WTC11 (cell line): ENCODE measurements at regions not wholly inside any gene's neighbourhood (a gene's known extent, or its start where the extent isn't known, plus 50 kb on each side); places are given as distances from the start of the nearest gene placed in this dataset.

ENCODE experiments used
- ATAC-seq: fragments of 200-7000 bp; cut with Tn5 transposase; 2 replicates; pipeline ENCODE4 v1.10.0; 2021; ENCODE audit warnings: mild to moderate bottlenecking, moderate library complexity
- CTCF ChIA-PET: fragments of 300-600 bp; sonication (Branson Sonifier 250); formaldehyde crosslinking; loops from one replicate; lab custom pipeline; 2021; ENCODE audit warnings: antibody characterized with exemption; lab: Charles Lee
- POLR2A ChIA-PET: fragments of 350-600 bp; sonication (Branson Sonifier 250); formaldehyde crosslinking; loops from one replicate; lab custom pipeline; 2021; ENCODE audit warnings: antibody characterized with exemption; lab: Charles Lee
- DNase-seq: peaks from one replicate; pipeline ENCODE4 v3.0.0; 2021; ENCODE audit warnings: low spot score
- H3K27ac Mint-ChIP-seq: 2 replicates; pipeline ENCODE4 v1.8.0; 2021; ENCODE audit warnings: mixed read lengths
- H3K27me3 Mint-ChIP-seq: 2 replicates; pipeline ENCODE4 v1.8.0; 2021; ENCODE audit warnings: low read depth, mild to moderate bottlenecking, moderate library complexity, mixed read lengths
- H3K36me3 Mint-ChIP-seq: 2 replicates; pipeline ENCODE4 v1.8.0; 2021; ENCODE audit warnings: mixed read lengths
- H3K4me1 Mint-ChIP-seq: 2 replicates; pipeline ENCODE4 v1.8.0; 2022; ENCODE audit warnings: mixed read lengths
- H3K4me3 Mint-ChIP-seq: 2 replicates; pipeline ENCODE4 v1.8.0; 2021; ENCODE audit warnings: mild to moderate bottlenecking, moderate library complexity, mixed read lengths
- H3K9me3 Mint-ChIP-seq: 2 replicates; pipeline ENCODE4 v1.8.0; 2021; ENCODE audit warnings: mixed read lengths
- IRF2 ChIP-seq: sonication (generic); formaldehyde crosslinking; IDR thresholded peaks from 2 replicates; pipeline ENCODE4 v1.8.0; 2022; ENCODE audit warnings: low read depth, missing genetic modification reagents, borderline replicate concordance
- NFE2L1 ChIP-seq: sonication (generic); formaldehyde crosslinking; IDR thresholded peaks from 2 replicates; pipeline ENCODE4 v1.8.1; 2023; ENCODE audit warnings: missing genetic modification reagents
- PRRX2 ChIP-seq: fragments of 250-450 bp; sonication (Bioruptor Pico); IDR thresholded peaks from 2 replicates; pipeline ENCODE4 v1.8.0; 2021; ENCODE audit warnings: mild to moderate bottlenecking
- TEAD1 ChIP-seq: sonication (generic); formaldehyde crosslinking; IDR thresholded peaks from 2 replicates; pipeline ENCODE4 v1.8.0; 2022; ENCODE audit warnings: mild to moderate bottlenecking, missing genetic modification reagents
- ZNF121 ChIP-seq: sonication (generic); formaldehyde crosslinking; IDR thresholded peaks from 2 replicates; pipeline ENCODE4 v1.8.0; 2023; ENCODE audit warnings: missing genetic modification reagents
- ZNF263 ChIP-seq: sonication (generic); formaldehyde crosslinking; IDR thresholded peaks from 2 replicates; pipeline ENCODE4 v1.8.1; 2022; ENCODE audit warnings: low read depth, mild to moderate bottlenecking, moderate library complexity, missing genetic modification reagents
- ZNF317 ChIP-seq: sonication (generic); formaldehyde crosslinking; IDR thresholded peaks from 2 replicates; pipeline ENCODE4 v1.8.1; 2023; ENCODE audit warnings: low read depth, mild to moderate bottlenecking, moderate library complexity, missing genetic modification reagents, borderline replicate concordance
- TF ChIP-seq, protein P1 (sequence below): sonication (generic); formaldehyde crosslinking; IDR thresholded peaks from 2 replicates; pipeline ENCODE4 v1.8.0; 2022; ENCODE audit warnings: mild to moderate bottlenecking, missing genetic modification reagents
- TF ChIP-seq, protein P2 (sequence below): sonication (generic); formaldehyde crosslinking; IDR thresholded peaks from 2 replicates; pipeline ENCODE4 v1.8.1; 2023; ENCODE audit warnings: mild to moderate bottlenecking, moderate library complexity, missing genetic modification reagents
- TF ChIP-seq, protein P3 (sequence below): fragments of 250-450 bp; sonication (Bioruptor Pico); IDR thresholded peaks from 2 replicates; pipeline ENCODE4 v1.9.0; 2021; ENCODE audit warnings: mild to moderate bottlenecking, borderline replicate concordance
- TF ChIP-seq, protein P4 (sequence below): sonication (generic); formaldehyde crosslinking; IDR thresholded peaks from 2 replicates; pipeline ENCODE4 v1.8.1; 2023; ENCODE audit warnings: mild to moderate bottlenecking, missing genetic modification reagents
- TF ChIP-seq, protein P5 (sequence below): sonication (generic); formaldehyde crosslinking; IDR thresholded peaks from 2 replicates; pipeline ENCODE4 v1.8.0; 2022; ENCODE audit warnings: mild to moderate bottlenecking, missing genetic modification reagents
- TF ChIP-seq, protein P6 (sequence below): sonication (generic); formaldehyde crosslinking; IDR thresholded peaks from 2 replicates; pipeline ENCODE4 v1.8.1; 2022; ENCODE audit warnings: missing genetic modification reagents, borderline replicate concordance
- TF ChIP-seq, protein P7 (sequence below): sonication (generic); formaldehyde crosslinking; IDR thresholded peaks from 2 replicates; pipeline ENCODE4 v1.8.0; 2023; ENCODE audit warnings: missing genetic modification reagents
- TF ChIP-seq, protein P8 (sequence below): sonication (generic); formaldehyde crosslinking; IDR thresholded peaks from 2 replicates; pipeline ENCODE4 v1.8.1; 2022; ENCODE audit warnings: low read depth, mild to moderate bottlenecking, moderate library complexity, missing genetic modification reagents, borderline replicate concordance

DNA sequence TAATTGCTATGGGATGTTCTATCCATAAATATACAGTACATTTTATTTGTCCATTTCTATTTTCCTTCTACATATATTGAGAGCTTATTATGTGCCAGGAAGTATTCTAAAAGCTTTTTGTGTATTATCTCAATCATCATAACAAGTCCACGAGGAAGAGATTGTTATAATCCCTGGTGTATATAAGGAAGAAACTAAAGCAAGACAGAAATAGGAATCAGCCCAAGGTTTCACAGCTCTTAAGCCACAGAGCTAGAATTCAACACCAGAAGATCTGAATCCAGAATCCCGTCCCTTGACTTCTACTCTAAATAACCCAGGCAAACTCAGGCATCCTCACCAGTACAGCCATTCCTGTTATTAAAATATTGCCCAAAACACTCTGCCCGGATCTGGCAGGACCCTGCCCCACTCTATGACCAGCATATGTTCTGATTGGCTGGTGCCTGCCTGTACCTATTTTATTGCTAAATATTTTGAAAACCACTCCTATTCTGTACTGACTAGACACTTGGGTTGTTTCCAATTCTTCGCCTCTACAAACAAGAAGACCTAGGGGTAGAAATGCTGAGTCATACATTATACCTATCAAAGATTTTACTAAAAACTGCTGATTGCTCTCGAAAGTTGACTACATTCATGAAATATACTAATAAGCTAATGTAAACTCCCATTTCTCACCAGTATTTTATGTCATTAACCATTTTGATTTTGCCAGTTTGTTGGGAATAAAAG lies 297.4 kb downstream of the ENC1 start (continued):
- TF ChIP-seq, protein P1, sequence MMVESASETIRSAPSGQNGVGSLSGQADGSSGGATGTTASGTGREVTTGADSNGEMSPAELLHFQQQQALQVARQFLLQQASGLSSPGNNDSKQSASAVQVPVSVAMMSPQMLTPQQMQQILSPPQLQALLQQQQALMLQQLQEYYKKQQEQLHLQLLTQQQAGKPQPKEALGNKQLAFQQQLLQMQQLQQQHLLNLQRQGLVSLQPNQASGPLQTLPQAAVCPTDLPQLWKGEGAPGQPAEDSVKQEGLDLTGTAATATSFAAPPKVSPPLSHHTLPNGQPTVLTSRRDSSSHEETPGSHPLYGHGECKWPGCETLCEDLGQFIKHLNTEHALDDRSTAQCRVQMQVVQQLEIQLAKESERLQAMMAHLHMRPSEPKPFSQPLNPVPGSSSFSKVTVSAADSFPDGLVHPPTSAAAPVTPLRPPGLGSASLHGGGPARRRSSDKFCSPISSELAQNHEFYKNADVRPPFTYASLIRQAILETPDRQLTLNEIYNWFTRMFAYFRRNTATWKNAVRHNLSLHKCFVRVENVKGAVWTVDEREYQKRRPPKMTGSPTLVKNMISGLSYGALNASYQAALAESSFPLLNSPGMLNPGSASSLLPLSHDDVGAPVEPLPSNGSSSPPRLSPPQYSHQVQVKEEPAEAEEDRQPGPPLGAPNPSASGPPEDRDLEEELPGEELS (CRISPR knock-in tag), result no peak
- no peak for TF ChIP-seq TEAD1 (CRISPR knock-in tag)
- TF ChIP-seq IRF2 (CRISPR knock-in tag), result no peak
- TF ChIP-seq, all 79 proteins: peak for 0

DNA sequence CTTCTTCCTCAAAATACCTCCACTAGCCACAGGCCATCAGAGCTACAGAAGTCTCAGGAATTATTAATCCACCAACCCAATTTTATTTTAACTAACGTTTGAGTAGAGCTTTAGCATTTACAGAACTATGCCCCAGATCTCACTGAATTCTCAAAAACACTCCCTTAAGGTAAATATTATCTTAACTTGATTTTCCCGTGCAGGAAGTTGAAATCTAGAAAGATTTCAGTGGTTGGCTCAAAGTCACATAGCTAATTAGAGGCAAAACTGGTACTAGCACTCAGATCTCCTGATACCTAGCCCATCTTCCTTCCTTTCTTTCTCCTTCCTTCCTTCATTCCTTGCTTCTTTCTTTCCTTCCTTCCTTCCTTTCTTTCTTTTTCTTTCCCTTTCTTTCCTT lies 298.3 kb downstream of the ENC1 start:
- Mint-ChIP-seq H3K27me3 (no peaks in the 10 kb centered on the region), H3K4me3 (no peak overlapping the region), H3K4me1 (peaks cover 3% of the 10 kb centered on the region), H3K36me3 (no peaks in the 10 kb centered on the region; the same call in 1 of the 2 replicates), H3K9me3 (peaks cover 10% of the 10 kb centered on the region; the same call in 1 of the 2 replicates), H3K27ac (no peak overlapping the region)
- DNase-seq (no peak), ATAC-seq (no peak)
- CTCF ChIA-PET, result no interaction called here
- POLR2A ChIA-PET, result no interaction called here
- TF ChIP-seq, protein P2, sequence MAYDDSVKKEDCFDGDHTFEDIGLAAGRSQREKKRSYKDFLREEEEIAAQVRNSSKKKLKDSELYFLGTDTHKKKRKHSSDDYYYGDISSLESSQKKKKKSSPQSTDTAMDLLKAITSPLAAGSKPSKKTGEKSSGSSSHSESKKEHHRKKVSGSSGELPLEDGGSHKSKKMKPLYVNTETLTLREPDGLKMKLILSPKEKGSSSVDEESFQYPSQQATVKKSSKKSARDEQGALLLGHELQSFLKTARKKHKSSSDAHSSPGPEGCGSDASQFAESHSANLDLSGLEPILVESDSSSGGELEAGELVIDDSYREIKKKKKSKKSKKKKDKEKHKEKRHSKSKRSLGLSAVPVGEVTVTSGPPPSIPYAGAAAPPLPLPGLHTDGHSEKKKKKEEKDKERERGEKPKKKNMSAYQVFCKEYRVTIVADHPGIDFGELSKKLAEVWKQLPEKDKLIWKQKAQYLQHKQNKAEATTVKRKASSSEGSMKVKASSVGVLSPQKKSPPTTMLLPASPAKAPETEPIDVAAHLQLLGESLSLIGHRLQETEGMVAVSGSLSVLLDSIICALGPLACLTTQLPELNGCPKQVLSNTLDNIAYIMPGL (CRISPR knock-in tag), result no peak
- TF ChIP-seq, protein P3, sequence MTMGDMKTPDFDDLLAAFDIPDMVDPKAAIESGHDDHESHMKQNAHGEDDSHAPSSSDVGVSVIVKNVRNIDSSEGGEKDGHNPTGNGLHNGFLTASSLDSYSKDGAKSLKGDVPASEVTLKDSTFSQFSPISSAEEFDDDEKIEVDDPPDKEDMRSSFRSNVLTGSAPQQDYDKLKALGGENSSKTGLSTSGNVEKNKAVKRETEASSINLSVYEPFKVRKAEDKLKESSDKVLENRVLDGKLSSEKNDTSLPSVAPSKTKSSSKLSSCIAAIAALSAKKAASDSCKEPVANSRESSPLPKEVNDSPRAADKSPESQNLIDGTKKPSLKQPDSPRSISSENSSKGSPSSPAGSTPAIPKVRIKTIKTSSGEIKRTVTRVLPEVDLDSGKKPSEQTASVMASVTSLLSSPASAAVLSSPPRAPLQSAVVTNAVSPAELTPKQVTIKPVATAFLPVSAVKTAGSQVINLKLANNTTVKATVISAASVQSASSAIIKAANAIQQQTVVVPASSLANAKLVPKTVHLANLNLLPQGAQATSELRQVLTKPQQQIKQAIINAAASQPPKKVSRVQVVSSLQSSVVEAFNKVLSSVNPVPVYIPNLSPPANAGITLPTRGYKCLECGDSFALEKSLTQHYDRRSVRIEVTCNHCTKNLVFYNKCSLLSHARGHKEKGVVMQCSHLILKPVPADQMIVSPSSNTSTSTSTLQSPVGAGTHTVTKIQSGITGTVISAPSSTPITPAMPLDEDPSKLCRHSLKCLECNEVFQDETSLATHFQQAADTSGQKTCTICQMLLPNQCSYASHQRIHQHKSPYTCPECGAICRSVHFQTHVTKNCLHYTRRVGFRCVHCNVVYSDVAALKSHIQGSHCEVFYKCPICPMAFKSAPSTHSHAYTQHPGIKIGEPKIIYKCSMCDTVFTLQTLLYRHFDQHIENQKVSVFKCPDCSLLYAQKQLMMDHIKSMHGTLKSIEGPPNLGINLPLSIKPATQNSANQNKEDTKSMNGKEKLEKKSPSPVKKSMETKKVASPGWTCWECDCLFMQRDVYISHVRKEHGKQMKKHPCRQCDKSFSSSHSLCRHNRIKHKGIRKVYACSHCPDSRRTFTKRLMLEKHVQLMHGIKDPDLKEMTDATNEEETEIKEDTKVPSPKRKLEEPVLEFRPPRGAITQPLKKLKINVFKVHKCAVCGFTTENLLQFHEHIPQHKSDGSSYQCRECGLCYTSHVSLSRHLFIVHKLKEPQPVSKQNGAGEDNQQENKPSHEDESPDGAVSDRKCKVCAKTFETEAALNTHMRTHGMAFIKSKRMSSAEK (CRISPR knock-in tag), result no peak
- TF ChIP-seq ZNF263 (CRISPR knock-in tag) (no peak), ZNF121 (CRISPR knock-in tag) (no peak), NFE2L1 (no peak), ZNF317 (no peak), PRRX2 (CRISPR knock-in tag) (no peak)
- TF ChIP-seq, protein P1 (CRISPR knock-in tag), result no peak
- TF ChIP-seq, protein P4, sequence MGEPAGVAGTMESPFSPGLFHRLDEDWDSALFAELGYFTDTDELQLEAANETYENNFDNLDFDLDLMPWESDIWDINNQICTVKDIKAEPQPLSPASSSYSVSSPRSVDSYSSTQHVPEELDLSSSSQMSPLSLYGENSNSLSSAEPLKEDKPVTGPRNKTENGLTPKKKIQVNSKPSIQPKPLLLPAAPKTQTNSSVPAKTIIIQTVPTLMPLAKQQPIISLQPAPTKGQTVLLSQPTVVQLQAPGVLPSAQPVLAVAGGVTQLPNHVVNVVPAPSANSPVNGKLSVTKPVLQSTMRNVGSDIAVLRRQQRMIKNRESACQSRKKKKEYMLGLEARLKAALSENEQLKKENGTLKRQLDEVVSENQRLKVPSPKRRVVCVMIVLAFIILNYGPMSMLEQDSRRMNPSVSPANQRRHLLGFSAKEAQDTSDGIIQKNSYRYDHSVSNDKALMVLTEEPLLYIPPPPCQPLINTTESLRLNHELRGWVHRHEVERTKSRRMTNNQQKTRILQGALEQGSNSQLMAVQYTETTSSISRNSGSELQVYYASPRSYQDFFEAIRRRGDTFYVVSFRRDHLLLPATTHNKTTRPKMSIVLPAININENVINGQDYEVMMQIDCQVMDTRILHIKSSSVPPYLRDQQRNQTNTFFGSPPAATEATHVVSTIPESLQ (CRISPR knock-in tag), result no peak
- TF ChIP-seq, protein P5, sequence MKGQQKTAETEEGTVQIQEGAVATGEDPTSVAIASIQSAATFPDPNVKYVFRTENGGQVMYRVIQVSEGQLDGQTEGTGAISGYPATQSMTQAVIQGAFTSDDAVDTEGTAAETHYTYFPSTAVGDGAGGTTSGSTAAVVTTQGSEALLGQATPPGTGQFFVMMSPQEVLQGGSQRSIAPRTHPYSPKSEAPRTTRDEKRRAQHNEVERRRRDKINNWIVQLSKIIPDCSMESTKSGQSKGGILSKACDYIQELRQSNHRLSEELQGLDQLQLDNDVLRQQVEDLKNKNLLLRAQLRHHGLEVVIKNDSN (CRISPR knock-in tag), result no peak
- TF ChIP-seq, protein P6, sequence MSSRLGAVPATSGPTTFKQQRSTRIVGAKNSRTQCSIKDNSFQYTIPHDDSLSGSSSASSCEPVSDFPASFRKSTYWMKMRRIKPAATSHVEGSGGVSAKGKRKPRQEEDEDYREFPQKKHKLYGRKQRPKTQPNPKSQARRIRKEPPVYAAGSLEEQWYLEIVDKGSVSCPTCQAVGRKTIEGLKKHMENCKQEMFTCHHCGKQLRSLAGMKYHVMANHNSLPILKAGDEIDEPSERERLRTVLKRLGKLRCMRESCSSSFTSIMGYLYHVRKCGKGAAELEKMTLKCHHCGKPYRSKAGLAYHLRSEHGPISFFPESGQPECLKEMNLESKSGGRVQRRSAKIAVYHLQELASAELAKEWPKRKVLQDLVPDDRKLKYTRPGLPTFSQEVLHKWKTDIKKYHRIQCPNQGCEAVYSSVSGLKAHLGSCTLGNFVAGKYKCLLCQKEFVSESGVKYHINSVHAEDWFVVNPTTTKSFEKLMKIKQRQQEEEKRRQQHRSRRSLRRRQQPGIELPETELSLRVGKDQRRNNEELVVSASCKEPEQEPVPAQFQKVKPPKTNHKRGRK (CRISPR knock-in tag), result no peak
- TF ChIP-seq, protein P7, sequence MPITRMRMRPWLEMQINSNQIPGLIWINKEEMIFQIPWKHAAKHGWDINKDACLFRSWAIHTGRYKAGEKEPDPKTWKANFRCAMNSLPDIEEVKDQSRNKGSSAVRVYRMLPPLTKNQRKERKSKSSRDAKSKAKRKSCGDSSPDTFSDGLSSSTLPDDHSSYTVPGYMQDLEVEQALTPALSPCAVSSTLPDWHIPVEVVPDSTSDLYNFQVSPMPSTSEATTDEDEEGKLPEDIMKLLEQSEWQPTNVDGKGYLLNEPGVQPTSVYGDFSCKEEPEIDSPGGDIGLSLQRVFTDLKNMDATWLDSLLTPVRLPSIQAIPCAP (CRISPR knock-in tag), result no peak
- TF ChIP-seq, protein P8, sequence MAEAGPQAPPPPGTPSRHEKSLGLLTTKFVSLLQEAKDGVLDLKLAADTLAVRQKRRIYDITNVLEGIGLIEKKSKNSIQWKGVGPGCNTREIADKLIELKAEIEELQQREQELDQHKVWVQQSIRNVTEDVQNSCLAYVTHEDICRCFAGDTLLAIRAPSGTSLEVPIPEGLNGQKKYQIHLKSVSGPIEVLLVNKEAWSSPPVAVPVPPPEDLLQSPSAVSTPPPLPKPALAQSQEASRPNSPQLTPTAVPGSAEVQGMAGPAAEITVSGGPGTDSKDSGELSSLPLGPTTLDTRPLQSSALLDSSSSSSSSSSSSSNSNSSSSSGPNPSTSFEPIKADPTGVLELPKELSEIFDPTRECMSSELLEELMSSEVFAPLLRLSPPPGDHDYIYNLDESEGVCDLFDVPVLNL (CRISPR knock-in tag), result no peak
